Common myeloid progenitor, CD34-positive (primary cell): ENCODE measurements at regions not wholly inside any gene's neighbourhood (a gene's known extent, or its start where the extent isn't known, plus 50 kb on each side); places are given as distances from the start of the nearest gene placed in this dataset.
"Not testable (repeated sequence)": the region's sequence is repeated elsewhere in the genome, so short reads cannot be mapped to it uniquely, and the experiment has no call there.

Experiments
- CTCF ChIA-PET: fragments of 350-600 bp; sonication (Branson Sonifier 250); formaldehyde crosslinking; loops from one replicate; lab custom pipeline; 2021; ENCODE audit warnings: antibody characterized with exemption; lab: Charles Lee
- POLR2A ChIA-PET: fragments of 350-600 bp; sonication (Branson Sonifier 250); formaldehyde crosslinking; loops from one replicate; lab custom pipeline; 2021; ENCODE audit warnings: antibody characterized with exemption; lab: Charles Lee
- DNase-seq, 3 donors: peaks; one replicate each; pipeline versions ENCODE4 v3.0.0 to v3.0.0-alpha.2; 2013
- H3K27ac ChIP-seq, 2 experiments: 1 replicate in 1 of 2; 2 replicates in 1 of 2; pipeline ENCODE4 v1.7.0; 2013; ENCODE audit warnings: inconsistent platforms in 2 of 2, low read length in 2 of 2, mild to moderate bottlenecking in 2 of 2, low read depth in 1 of 2, moderate library complexity in 1 of 2; ENCODE audit not compliant: severe bottlenecking in 2 of 2, insufficient read depth in 1 of 2, poor library complexity in 1 of 2
- H3K27me3 ChIP-seq, 5 experiments: replicated peaks in 2 of 5; 1 replicate in 3 of 5; 2 replicates in 2 of 5; pipeline versions ENCODE4 v1.6.1 to v1.7.0; 2013; ENCODE audit warnings: low read length in 4 of 5, mild to moderate bottlenecking in 2 of 5, moderate library complexity in 2 of 5, inconsistent platforms in 1 of 5; ENCODE audit not compliant: insufficient read depth in 5 of 5, control insufficient read depth in 4 of 5
- H3K36me3 ChIP-seq, 4 experiments: 1 replicate in 2 of 4; 2 replicates in 2 of 4; pipeline versions ENCODE4 v1.6.1 to v1.7.0; 2013; ENCODE audit warnings: low read length in 3 of 4, control low read depth in 1 of 4, mild to moderate bottlenecking in 1 of 4; ENCODE audit not compliant: control insufficient read depth in 4 of 4, insufficient read depth in 4 of 4
- H3K4me1 ChIP-seq, 4 experiments: 1 replicate in 3 of 4; 2 replicates in 1 of 4; pipeline versions ENCODE4 v1.6.1 to v1.7.1; 2013; ENCODE audit warnings: low read length in 3 of 4, mild to moderate bottlenecking in 3 of 4, control low read depth in 1 of 4, inconsistent platforms in 1 of 4, moderate library complexity in 1 of 4; ENCODE audit not compliant: control insufficient read depth in 4 of 4, insufficient read depth in 4 of 4; ENCODE audit errors: control extremely low read depth in 1 of 4
- H3K4me3 ChIP-seq, 7 experiments: 1 replicate in 4 of 7; 2 replicates in 3 of 7; pipeline versions ENCODE4 v1.5.1 to v1.7.0; 2013; ENCODE audit warnings: mild to moderate bottlenecking in 7 of 7, low read length in 6 of 7, moderate library complexity in 6 of 7, inconsistent platforms in 2 of 7, low read depth in 2 of 7, control low read depth in 1 of 7; ENCODE audit not compliant: insufficient read depth in 4 of 7, control insufficient read depth in 1 of 7; ENCODE audit errors: extremely low read depth in 1 of 7
- H3K9me3 ChIP-seq, 5 experiments: 1 replicate in 4 of 5; 2 replicates in 1 of 5; pipeline versions ENCODE4 v1.6.1 to v1.7.1; 2013; ENCODE audit warnings: low read length in 4 of 5, mild to moderate bottlenecking in 2 of 5, inconsistent platforms in 1 of 5, low read depth in 1 of 5, moderate library complexity in 1 of 5; ENCODE audit not compliant: control insufficient read depth in 4 of 5, insufficient read depth in 2 of 5; ENCODE audit errors: control extremely low read depth in 1 of 5
- WGBS: methylation state at CpG from one replicate; pipeline ENCODE4 v1.1.5; 2013; ENCODE audit not compliant: insufficient coverage; 5-methylcytosine and 5-hydroxymethylcytosine counted together

DNA sequence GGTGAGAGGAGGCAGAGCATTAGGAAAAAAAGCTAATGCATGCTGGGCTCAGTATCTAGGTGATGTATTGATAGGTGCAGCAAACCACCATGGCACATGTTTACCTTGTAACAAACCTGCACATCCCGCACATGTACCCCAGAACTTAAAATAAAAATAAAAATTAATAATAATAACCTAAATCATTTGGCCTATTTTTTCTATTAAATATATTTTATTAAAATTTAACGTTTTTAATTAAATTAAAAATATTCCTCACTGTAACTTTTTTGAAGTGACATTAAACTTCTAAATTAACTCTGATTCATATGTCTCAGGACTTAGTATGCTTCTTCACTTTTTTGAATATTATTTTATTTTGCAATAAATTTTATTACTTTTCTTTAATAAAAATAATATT, 83.7 kb upstream of the PARP8 start:
- POLR2A ChIA-PET = no interaction called here
- H3K4me3 ChIP-seq = no peak overlapping the region
- CTCF ChIA-PET = no interaction called here

DNA sequence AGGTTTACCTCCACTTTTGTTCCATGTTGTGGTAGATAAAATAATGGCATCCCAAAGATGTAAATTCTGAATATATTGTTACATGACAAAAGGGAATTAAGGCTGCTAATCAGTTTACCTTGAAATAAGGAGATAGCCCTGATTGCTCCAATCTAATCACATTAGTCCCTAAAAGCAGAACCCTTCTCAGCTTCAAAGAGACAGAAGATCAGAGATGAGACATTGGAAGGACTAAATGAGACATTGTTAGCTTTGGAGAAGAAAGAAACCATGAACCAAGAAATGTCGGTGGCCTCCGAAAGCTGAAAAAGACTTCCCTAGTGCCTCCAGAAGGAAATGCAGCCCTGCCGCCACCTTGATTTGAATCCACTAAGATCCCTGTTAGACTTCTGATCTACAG, 82.8 kb upstream of the PARP8 start:
- DNase-seq = no peak
- Histone ChIP-seq H3K27ac (no peak overlapping the region), H3K4me3 (no peak overlapping the region), H3K36me3 (no peaks in the 10 kb centered on the region), H3K27me3 (no peaks in the 10 kb centered on the region), H3K9me3 (no peaks in the 10 kb centered on the region), H3K4me1 (no peaks in the 10 kb centered on the region)
- ChIA-PET CTCF (no interaction called here), POLR2A (no interaction called here)
- WGBS = 100% methylated on average over 2 of the region's 3 CpGs

More for the DNA sequence above, 83.7 kb upstream of the PARP8 start:
- DNase-seq = no peak
- Histone ChIP-seq H3K27me3 (peaks cover 0 to 5% (median 0%) of the 10 kb centered on the region in 5 experiments), H3K9me3 (no peaks in the 10 kb centered on the region), H3K4me1 (no peaks in the 10 kb centered on the region), H3K36me3 (no peaks in the 10 kb centered on the region), H3K27ac (no peak overlapping the region)
- no CpG with 5 or more reads among the region's 2 CpGs for WGBS

DNA sequence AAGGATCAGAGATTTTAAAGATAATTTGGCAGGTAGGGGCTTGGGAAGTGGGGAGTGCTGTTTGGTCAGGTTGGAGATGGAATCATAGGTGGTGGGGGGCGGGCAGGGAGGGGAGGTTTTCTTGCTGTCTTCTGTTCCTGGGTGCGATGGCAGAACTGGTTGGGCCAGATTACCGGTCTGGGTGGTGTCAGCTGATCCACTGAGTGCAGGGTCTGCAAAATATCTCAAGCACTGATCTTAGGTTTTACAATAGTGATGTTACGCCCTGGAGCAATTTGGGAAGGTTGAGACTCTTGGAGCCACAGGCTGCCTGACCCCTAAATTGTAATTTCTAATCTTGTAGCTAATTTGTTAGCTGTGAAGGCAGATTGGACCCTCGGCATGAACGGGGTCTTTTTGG, 78.0 kb upstream of the PARP8 start:
- H3K9me3 ChIP-seq, H3K36me3 ChIP-seq, H3K27ac ChIP-seq, POLR2A ChIA-PET, H3K27me3 ChIP-seq, DNase-seq, CTCF ChIA-PET, H3K4me3 ChIP-seq: not testable (repeated sequence)
- H3K4me1 ChIP-seq = peaks cover 0 to 12% (median 6%) of the 10 kb centered on the region in 4 experiments
- 100% methylated on average over 5 of the region's 6 CpGs for WGBS

DNA sequence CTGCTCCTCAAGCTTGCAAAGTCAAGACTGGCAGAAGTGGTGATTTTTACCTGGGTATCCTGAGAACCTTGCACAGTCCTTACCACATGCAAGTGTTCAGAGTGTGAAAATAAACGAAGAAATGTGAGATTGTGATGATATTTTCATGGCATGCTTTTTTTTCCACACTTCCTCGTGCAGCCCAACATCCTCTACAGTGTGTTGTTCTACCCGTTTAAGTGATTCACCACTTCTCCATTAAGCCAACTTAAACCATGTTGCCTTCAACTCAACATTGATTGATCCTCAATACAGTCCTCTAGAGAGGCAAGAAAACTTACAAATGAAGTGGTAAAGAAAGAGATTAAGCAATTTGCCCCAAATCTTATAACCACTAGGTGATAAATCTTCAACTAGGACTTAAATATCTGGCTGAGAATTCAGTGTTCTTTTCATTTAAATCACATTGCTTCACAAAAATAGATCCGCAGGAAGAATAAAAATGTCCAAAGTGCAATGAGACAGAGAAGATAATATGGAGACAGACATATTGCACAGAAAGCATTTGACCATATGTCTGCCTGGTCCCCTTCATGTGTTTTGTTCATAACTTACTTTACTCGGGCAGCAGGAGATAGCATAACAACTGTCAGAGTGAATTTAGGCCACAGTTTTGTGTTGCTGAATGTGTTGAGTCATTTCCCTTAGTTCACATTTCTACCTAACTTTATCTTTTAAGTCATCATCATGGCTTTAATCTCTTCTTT, 75.8 kb upstream of the PARP8 start:
- H3K9me3 ChIP-seq, CTCF ChIA-PET, H3K27me3 ChIP-seq, H3K4me3 ChIP-seq, H3K36me3 ChIP-seq: not testable (repeated sequence)
- POLR2A ChIA-PET = interaction anchor here (0.6 kb wide), 1 partner anchor 149 kb away, joined by 3 read pairs; no protein-coding TSS in a partner anchor
- Histone ChIP-seq H3K4me1 (peaks cover 0 to 14% (median 7%) of the 10 kb centered on the region in 4 experiments), H3K27ac (peak overlapping the region in 1 of 2 experiments; percentile 25)
- WGBS = no CpG with 5 or more reads among the region's 5 CpGs
- DNase-seq = peak in 2 of 3 donors; percentile 21 to 52

DNA sequence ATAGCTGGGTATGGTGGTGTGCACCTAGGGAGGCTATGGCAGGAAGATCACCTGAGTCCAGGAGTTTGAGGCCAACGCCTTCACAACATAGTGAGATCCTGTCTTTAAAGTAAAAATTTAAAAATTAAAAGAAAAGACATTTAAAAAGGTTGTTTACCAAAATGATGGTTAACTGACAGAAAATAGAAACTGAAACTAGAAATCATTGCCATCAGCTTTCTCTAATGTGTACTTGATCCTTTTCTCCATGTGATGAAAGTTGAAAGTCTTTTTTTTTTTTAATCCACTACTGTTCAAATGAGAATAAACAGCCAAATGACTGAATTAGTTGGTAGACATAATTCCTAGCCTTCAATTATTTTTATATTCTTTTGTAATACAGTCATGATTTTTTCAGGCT, 75.1 kb upstream of the PARP8 start:
- no CpG with 5 or more reads among the region's 1 CpG for WGBS
- POLR2A ChIA-PET = interaction anchor here (0.6 kb wide), 1 partner anchor 149 kb away, joined by 3 read pairs; no protein-coding TSS in a partner anchor

DNA sequence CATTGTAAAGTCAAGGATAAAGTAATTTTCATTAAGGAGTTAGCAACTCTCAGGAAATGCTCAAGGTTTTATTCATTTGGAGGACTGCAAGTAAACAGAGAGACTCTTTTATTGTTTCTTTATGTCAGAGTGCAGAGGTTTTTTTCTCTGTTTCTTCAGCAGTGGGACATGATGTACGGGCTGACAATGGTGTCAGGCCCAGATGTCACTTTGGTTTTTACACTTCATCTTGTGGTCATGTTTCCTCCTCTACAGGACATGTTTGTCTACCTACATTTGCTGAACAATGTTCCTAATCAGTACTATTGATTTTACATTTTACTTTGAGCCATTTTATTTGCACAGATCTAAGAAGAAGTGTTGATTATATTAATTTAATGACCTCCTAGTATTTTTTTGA, 72.8 kb upstream of the PARP8 start:
- POLR2A ChIA-PET = no interaction called here
- no peaks in the 10 kb centered on the region for H3K9me3 ChIP-seq
- peaks cover 0 to 14% (median 7%) of the 10 kb centered on the region in 4 experiments for H3K4me1 ChIP-seq
- no peak overlapping the region for H3K27ac ChIP-seq
- H3K27me3 ChIP-seq = no peaks in the 10 kb centered on the region
- CTCF ChIA-PET = no interaction called here
- DNase-seq = peak in 2 of 3 donors; percentile 1 to 35
- H3K36me3 ChIP-seq = no peaks in the 10 kb centered on the region
- no peak overlapping the region for H3K4me3 ChIP-seq
- WGBS = no CpG with 5 or more reads among the region's 1 CpG

More for the DNA sequence above, 75.1 kb upstream of the PARP8 start:
- Histone ChIP-seq H3K4me1 (peaks cover 0 to 14% (median 7%) of the 10 kb centered on the region in 4 experiments), H3K27ac (peak overlapping the region in 1 of 2 experiments; percentile 25)
- H3K36me3 ChIP-seq, H3K27me3 ChIP-seq, H3K4me3 ChIP-seq, CTCF ChIA-PET, H3K9me3 ChIP-seq: not testable (repeated sequence)
- peak in 2 of 3 donors; percentile 41 to 69 for DNase-seq

DNA sequence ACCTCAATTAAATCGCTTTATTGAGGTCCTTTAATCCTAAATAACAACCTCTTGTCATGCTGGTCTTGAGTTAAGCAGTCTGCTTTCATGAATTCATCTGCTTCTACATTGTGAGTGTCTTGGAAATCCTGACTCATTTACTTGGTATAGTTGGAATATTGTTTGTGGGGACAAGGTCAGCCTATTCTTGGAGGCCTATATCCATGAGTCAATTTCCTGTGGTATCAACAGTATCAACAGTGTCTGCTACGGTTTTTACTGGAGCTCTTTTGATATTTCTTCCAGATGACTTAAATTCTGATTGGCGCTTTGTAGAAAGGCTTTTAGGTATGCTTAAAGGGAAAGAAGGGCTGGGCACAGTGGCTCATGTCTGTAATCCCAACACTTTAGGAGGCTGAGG, 71.2 kb upstream of the PARP8 start:
- CTCF ChIA-PET = no interaction called here
- WGBS = 80% methylated on average over 2 of the region's 3 CpGs
- H3K27ac ChIP-seq = no peak overlapping the region
- POLR2A ChIA-PET = no interaction called here
- H3K36me3 ChIP-seq = no peaks in the 10 kb centered on the region
- H3K4me1 ChIP-seq = peaks cover 0 to 14% (median 7%) of the 10 kb centered on the region in 4 experiments
- H3K4me3 ChIP-seq = no peak overlapping the region
- no peaks in the 10 kb centered on the region for H3K9me3 ChIP-seq
- H3K27me3 ChIP-seq = no peaks in the 10 kb centered on the region
- DNase-seq = peak in 1 of 3 donors; percentile 46
